Activated naive CD8-positive, alpha-beta T cell (primary cell): ENCODE measurements at regions not wholly inside any gene's neighbourhood (a gene's known extent, or its start where the extent isn't known, plus 50 kb on each side); places are given as distances from the start of the nearest gene placed in this dataset.
"Not testable (repeated sequence)": the region's sequence is repeated elsewhere in the genome, so short reads cannot be mapped to it uniquely, and the experiment has no call there.

ENCODE experiments used
- H3K27ac Mint-ChIP-seq: one replicate; pipeline ENCODE4 v1.8.0; 2021; ENCODE audit warnings: mixed read lengths
- H3K27me3 Mint-ChIP-seq: one replicate; pipeline ENCODE4 v1.8.0; 2021; ENCODE audit warnings: mixed read lengths
- H3K36me3 Mint-ChIP-seq: one replicate; pipeline ENCODE4 v1.8.0; 2021; ENCODE audit warnings: mixed read lengths
- H3K4me1 Mint-ChIP-seq: one replicate; pipeline ENCODE4 v1.8.0; 2021; ENCODE audit warnings: low read depth, mixed read lengths
- H3K4me3 Mint-ChIP-seq: one replicate; pipeline ENCODE4 v1.8.0; 2021; ENCODE audit warnings: mild to moderate bottlenecking, mixed read lengths
- H3K9me3 Mint-ChIP-seq: one replicate; pipeline ENCODE4 v1.8.0; 2021; ENCODE audit warnings: low read depth, mixed read lengths

- no peak overlapping the region for H3K27ac Mint-ChIP-seq
- H3K4me3 Mint-ChIP-seq: no peak overlapping the region
- peaks cover 1% of the 10 kb centered on the region for H3K27me3 Mint-ChIP-seq
- H3K4me1 Mint-ChIP-seq: no peaks in the 10 kb centered on the region
- H3K36me3 Mint-ChIP-seq: no peaks in the 10 kb centered on the region
- no peaks in the 10 kb centered on the region for H3K9me3 Mint-ChIP-seq
Measured at GRCh38 chr21:33140288-33140687, 70.3 kb downstream of the OLIG1 start.

- Mint-ChIP-seq H3K36me3 (no peaks in the 10 kb centered on the region), H3K27ac (no peak overlapping the region), H3K4me1 (no peaks in the 10 kb centered on the region), H3K9me3 (no peaks in the 10 kb centered on the region), H3K27me3 (peaks cover 3% of the 10 kb centered on the region), H3K4me3 (no peak overlapping the region)
Measured at GRCh38 chr21:33146467-33146866, 76.5 kb downstream of the OLIG1 start.

DNA sequence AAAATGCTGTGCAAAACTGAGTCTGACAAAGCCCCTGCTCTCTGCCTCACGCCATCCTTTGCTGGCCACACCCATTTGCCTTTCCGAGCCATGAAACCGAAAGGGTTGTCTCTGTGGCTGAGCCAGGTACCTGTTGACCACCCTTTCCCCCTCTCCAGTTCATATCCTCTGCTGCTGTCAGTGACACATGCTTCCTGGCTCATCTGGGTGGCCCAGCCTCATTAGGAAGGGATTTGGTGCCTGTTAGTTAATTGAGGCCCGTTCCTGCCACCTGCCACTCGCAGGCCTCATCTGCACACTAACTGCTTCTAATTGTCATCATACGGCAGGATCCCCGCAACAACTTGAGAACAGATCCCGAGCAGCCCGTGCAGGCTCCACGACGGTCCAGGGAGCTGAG is 79.2 kb downstream of the OLIG1 start:
- H3K9me3 Mint-ChIP-seq: no peaks in the 10 kb centered on the region
- H3K27ac Mint-ChIP-seq: no peak overlapping the region
- H3K4me1 Mint-ChIP-seq: peaks cover 5% of the 10 kb centered on the region
- no peak overlapping the region for H3K4me3 Mint-ChIP-seq
- H3K27me3 Mint-ChIP-seq: peaks cover 5% of the 10 kb centered on the region
- H3K36me3 Mint-ChIP-seq: no peaks in the 10 kb centered on the region

DNA sequence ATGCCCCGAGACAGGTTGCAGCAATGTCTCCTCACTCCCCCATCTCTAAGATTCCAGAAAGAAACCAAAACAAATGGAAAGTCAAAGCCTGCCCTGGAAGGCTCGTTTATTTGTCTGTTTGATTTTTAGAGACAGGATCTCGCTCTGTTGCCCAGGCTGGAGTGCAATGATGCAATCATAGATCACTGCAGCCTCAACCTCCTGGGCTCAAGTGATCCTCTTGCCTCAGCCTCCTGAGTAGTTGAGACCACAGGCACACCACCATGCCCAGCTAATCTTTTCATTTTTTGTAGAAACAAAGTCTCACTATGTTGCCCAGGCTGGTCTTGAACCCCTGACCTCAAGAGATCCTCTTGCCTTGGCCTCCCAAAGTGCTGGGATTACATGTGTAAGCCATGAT is 78.8 kb upstream of the IFNAR2 start:
- H3K4me3 Mint-ChIP-seq, H3K27ac Mint-ChIP-seq, H3K36me3 Mint-ChIP-seq, H3K9me3 Mint-ChIP-seq, H3K4me1 Mint-ChIP-seq, H3K27me3 Mint-ChIP-seq: not testable (repeated sequence)

DNA sequence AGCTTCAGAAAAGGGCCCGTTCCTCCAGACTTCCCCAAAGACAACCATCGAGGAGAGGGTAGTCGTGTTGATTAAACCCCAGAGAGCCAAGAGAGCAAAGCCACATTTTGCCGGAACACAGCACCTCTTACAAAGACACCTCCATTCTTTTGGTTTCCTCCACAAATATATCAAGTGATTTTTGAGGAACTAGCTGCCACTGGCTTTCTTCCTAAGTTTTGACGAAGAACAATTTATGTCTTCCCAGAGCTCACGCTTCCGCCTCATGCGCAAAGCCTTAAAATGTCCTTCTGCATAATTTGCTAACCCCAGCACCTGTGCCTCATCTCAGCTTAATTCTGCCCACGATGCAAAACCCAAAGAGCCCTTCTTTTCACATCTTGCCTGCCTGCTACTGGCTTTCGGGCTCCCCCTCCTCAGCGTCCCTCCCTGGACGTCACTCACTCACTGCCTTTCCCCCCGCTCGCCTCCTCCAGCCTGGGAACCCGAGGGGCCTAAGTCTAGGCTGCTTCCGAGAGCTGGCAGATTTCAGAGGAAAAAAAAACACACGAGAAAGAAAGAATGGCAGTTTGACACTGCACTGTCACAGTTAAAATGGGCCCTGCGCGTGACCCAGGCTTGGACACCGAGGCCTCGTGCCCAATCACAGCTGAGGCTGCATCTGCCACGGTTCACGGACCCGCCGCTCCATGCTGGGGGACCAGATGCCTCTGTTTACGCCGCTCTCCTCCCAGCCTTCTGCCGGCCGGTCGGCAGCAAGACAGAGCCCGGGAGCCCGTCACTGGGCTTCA is 77.6 kb upstream of the IFNAR2 start:
- no peaks in the 10 kb centered on the region for H3K9me3 Mint-ChIP-seq
- no peak overlapping the region for H3K4me3 Mint-ChIP-seq
- no peak overlapping the region for H3K27ac Mint-ChIP-seq
- H3K4me1 Mint-ChIP-seq: peaks cover 5% of the 10 kb centered on the region
- no peaks in the 10 kb centered on the region for H3K36me3 Mint-ChIP-seq
- peaks cover 5% of the 10 kb centered on the region for H3K27me3 Mint-ChIP-seq

GRCh38 chr21:33152732-33153130 is 77.0 kb upstream of the IFNAR2 start:
- Mint-ChIP-seq H3K27me3 (peaks cover 5% of the 10 kb centered on the region), H3K27ac (no peak overlapping the region), H3K4me1 (peaks cover 5% of the 10 kb centered on the region), H3K36me3 (no peaks in the 10 kb centered on the region), H3K4me3 (no peak overlapping the region), H3K9me3 (no peaks in the 10 kb centered on the region)

GRCh38 chr21:33155005-33155404 is 74.7 kb upstream of the IFNAR2 start:
- Mint-ChIP-seq H3K27ac (no peak overlapping the region), H3K4me3 (no peak overlapping the region), H3K4me1 (peaks cover 5% of the 10 kb centered on the region), H3K36me3 (peaks cover 5% of the 10 kb centered on the region), H3K27me3 (peaks cover 11% of the 10 kb centered on the region), H3K9me3 (peaks cover 5% of the 10 kb centered on the region)

- Mint-ChIP-seq H3K27me3 (peaks cover 11% of the 10 kb centered on the region), H3K4me3 (no peak overlapping the region), H3K27ac (no peak overlapping the region), H3K36me3 (peaks cover 5% of the 10 kb centered on the region), H3K9me3 (peaks cover 5% of the 10 kb centered on the region), H3K4me1 (peaks cover 5% of the 10 kb centered on the region)
Measured at GRCh38 chr21:33155422-33155821, 74.3 kb upstream of the IFNAR2 start.

GRCh38 chr21:33157303-33157702 is 72.4 kb upstream of the IFNAR2 start:
- no peak overlapping the region for H3K27ac Mint-ChIP-seq
- H3K27me3 Mint-ChIP-seq: peaks cover 6% of the 10 kb centered on the region
- no peaks in the 10 kb centered on the region for H3K4me1 Mint-ChIP-seq
- no peak overlapping the region for H3K4me3 Mint-ChIP-seq
- peaks cover 5% of the 10 kb centered on the region for H3K9me3 Mint-ChIP-seq
- peaks cover 5% of the 10 kb centered on the region for H3K36me3 Mint-ChIP-seq

DNA sequence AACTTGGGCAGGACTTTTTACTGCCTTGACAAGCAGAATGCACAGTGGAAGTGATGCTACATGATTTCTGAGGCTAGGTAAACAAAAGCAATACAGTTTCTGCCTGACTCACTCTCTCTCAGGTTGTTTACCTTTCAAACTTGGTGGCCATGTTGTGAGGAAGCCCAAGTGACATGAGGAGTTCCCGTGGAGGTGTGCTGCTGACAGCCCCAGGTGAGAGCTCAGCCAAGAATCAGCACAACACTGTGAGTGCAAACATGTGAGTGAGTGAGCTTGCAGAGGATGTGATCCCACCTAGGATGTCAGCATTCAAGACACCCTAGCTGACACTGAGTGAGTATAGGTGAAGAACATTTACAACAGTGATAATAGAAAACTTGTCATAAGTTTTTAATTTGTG is 71.1 kb upstream of the IFNAR2 start:
- Mint-ChIP-seq H3K36me3 (peaks cover 5% of the 10 kb centered on the region), H3K4me3 (no peak overlapping the region), H3K4me1 (no peaks in the 10 kb centered on the region), H3K27me3 (peaks cover 6% of the 10 kb centered on the region), H3K27ac (no peak overlapping the region), H3K9me3 (peaks cover 5% of the 10 kb centered on the region)

GRCh38 chr21:33162436-33162951 is 67.2 kb upstream of the IFNAR2 start:
- Mint-ChIP-seq H3K36me3 (peaks cover 5% of the 10 kb centered on the region), H3K9me3 (peaks cover 5% of the 10 kb centered on the region), H3K4me3 (no peak overlapping the region), H3K27me3 (peaks cover 6% of the 10 kb centered on the region), H3K27ac (no peak overlapping the region), H3K4me1 (no peaks in the 10 kb centered on the region)

DNA sequence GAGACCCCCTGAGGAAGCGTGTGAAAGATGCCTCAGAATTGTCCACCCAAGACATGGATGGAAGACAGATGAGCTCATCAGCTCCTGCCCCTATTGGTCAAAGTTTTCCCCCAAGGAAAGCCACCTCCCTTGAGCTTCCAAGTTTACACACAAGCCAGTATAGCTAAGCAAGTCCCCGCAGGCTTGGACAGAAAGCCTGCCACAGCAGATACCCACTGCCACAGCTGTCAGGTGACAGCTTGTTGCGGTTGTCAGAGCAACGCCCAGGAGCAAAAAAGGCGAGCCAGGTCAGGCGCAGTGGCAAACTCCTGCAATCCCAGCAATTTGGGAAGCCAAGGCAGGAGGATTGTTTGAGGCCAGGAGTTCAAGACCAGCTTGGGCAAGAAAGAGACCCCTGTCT is 60.9 kb upstream of the IFNAR2 start:
- peaks cover 1% of the 10 kb centered on the region for H3K27me3 Mint-ChIP-seq
- no peak overlapping the region for H3K27ac Mint-ChIP-seq
- no peaks in the 10 kb centered on the region for H3K36me3 Mint-ChIP-seq
- H3K4me3 Mint-ChIP-seq: no peak overlapping the region
- H3K4me1 Mint-ChIP-seq: no peaks in the 10 kb centered on the region
- H3K9me3 Mint-ChIP-seq: no peaks in the 10 kb centered on the region

DNA sequence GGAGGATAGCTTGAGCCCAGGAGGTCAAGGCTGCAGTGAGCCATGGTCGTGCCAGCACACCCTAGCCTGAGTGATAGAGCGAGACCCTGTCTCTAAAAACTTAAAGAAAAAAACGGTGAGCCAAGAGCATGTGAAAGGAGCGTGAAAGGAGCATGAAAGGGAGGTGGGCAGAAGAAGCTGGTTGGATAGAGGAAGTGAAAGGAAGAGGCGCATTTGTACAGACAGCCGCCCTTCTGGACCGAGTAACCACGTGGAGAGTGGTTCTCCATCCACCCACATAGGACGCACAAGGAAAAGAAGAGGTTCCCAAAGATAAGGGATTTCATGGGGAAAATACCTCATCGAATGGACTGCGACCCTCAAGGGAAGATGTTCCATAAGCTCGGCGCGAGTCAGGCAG is 60.4 kb upstream of the IFNAR2 start:
- Mint-ChIP-seq H3K4me3 (no peak overlapping the region), H3K36me3 (no peaks in the 10 kb centered on the region), H3K9me3 (no peaks in the 10 kb centered on the region), H3K27me3 (peaks cover 1% of the 10 kb centered on the region), H3K27ac (no peak overlapping the region), H3K4me1 (no peaks in the 10 kb centered on the region)

DNA sequence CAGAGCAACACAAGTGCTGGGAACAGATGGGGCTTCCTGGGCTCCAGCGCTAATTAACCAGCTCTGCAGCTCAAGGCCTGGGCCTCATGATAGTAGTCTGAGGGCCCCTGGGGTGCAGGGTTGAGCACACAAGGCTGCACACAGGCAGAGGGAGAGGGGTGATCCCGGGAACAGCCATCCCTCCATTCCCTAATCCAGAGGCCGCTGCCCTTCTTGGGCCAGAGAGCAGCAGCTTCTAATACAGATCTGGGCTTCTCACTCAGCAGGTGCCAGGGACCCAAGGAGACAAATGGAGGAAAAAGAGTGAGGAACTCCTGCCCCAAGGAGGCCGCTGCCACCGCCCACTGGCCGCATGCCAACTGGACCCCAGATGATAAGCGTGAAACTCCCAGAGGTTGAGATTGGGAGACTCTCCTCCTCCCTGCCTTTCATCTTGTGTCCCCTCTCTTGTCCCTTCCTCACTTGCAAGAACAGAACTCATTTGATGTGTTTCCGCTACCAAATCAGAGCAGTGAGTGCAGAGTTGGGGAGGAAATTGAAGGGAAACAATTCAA is 58.0 kb upstream of the IFNAR2 start:
- Mint-ChIP-seq H3K4me1 (no peaks in the 10 kb centered on the region), H3K27me3 (peaks cover 1% of the 10 kb centered on the region), H3K36me3 (no peaks in the 10 kb centered on the region), H3K9me3 (no peaks in the 10 kb centered on the region), H3K27ac (no peak overlapping the region), H3K4me3 (no peak overlapping the region)

GRCh38 chr21:33174756-33175155 is 55.0 kb upstream of the IFNAR2 start:
- Mint-ChIP-seq H3K9me3 (no peaks in the 10 kb centered on the region), H3K36me3 (no peaks in the 10 kb centered on the region), H3K4me1 (no peaks in the 10 kb centered on the region), H3K27me3 (no peaks in the 10 kb centered on the region), H3K27ac (no peak overlapping the region), H3K4me3 (no peak overlapping the region)
